Pancreas (tissue), 10 donors: ENCODE measurements at regions not wholly inside any gene's neighbourhood (a gene's known extent, or its start where the extent isn't known, plus 50 kb on each side); places are given as distances from the start of the nearest gene placed in this dataset.

Experiments used
- ATAC-seq, 4 donors: fragments of 200-7000 bp; cut with Tn5 transposase; one replicate each; pipeline versions ENCODE4 v1.8.0 to v1.9.1; 2020; ENCODE audit warnings: mild to moderate bottlenecking in 4 of 4, moderate library complexity in 4 of 4
- DNase-seq, 6 donors: peaks; one replicate each; pipeline ENCODE4 v3.0.0-alpha.2; 2020
- FAIRE-seq: peaks from 2 replicates; lab custom pipeline; 2012; peaks lifted over from hg19 to GRCh38; lab: Jason Lieb, UNC
- H3K27ac ChIP-seq, 4 donors: fragments of 200-600 bp; sonication (generic); 1 replicate in 3 of 4; 2 replicates in 1 of 4; pipeline versions ENCODE4 v1.5.0 to v1.8.0; 2020
- H3K27me3 ChIP-seq, 4 donors: fragments of 200-600 bp; one replicate each; pipeline ENCODE4 v1.8.0; 2021
- H3K36me3 ChIP-seq, 3 donors: fragments of 200-600 bp; sonication (generic) in 1 of 3; one replicate each; pipeline versions ENCODE4 v1.5.0 to v1.8.0; 2020 to 2021
- H3K4me1 ChIP-seq, 3 donors: fragments of 200-600 bp; one replicate each; pipeline ENCODE4 v1.8.0; 2021
- H3K4me3 ChIP-seq, 4 donors: fragments of 200-600 bp; sonication (generic) in 2 of 4; one replicate each; pipeline versions ENCODE4 v1.5.0 to v1.8.0; 2020 to 2021
- H3K9me3 ChIP-seq, 4 donors: fragments of 200-600 bp; one replicate each; pipeline ENCODE4 v1.8.0; 2021
- CTCF ChIP-seq, 4 donors: fragments of 200-600 bp; sonication (generic) in 3 of 4; IDR thresholded peaks; one replicate each; pipeline versions ENCODE4 v1.5.0 to v1.8.0; 2021; ENCODE audit warnings: antibody characterized with exemption in 4 of 4
- WGBS, 2 donors: extraction: QIAGEN DNeasy Blood & Tissue Kit; methylation state at CpG; one replicate each; pipeline ENCODE4 v1.1.7; 2013; 5-methylcytosine and 5-hydroxymethylcytosine counted together
- intact Hi-C, 3 donors: fragments of 100-400 bp; cut with DNase I; formaldehyde crosslinking; loops; one replicate each; pipeline versions ENCODE4 v1.11.1 to v1.14.2; 2022
- donor health status: healthy with polysubstance abuse.
- donor health status: DM: no; HTN: no; CAD: no; lungs with moderate emphysema.
- donor health status: DM: no; HTN: no; CAD: no.
- donor health status: control.
- donor health status: control.
- donor health status: Bipolar disorder and iron deficiency.
- donor health status: DM: yes; HTN: yes; CAD: no.
- donor health status: DM: no; HTN: no; CAD: no.
- donor health status: DM: no; HTN: no; CAD: no.
- donor health status: DM: yes; HTN: yes; CAD: no.

DNA sequence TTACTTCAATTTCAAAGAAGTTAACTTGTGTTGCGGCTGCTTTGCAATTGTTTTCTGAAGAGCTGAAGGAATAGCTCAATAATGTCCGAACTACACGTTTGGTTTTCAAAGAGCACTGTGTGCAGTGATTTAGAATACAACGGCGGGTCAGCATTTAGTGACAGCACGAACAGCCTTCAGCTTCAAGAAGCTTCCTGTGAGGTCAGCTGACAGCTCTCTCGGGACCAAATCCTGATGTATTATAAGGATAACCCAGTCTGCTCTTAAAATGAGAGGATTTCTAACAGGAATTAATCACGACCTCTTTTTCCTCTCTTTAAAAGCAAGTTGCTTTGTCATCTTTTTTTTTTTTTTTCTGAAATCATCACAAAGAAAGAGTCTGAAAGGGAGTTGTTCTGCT lies 97.9 kb upstream of the UNC13C start:
- TF ChIP-seq CTCF (IDR thresholded peaks at IDR 0.05) = no peak
- ATAC-seq (no peak), FAIRE-seq (no peak), DNase-seq (no peak)
- Histone ChIP-seq H3K27me3 (no peaks in the 10 kb centered on the region), H3K4me1 (no peaks in the 10 kb centered on the region), H3K4me3 (no peak overlapping the region), H3K36me3 (no peaks in the 10 kb centered on the region), H3K27ac (no peak overlapping the region), H3K9me3 (no peaks in the 10 kb centered on the region)
- intact Hi-C loops = no loop called here
- WGBS, 2 donors = 41 to 54% methylated on average over 8 of the region's 8 CpGs

DNA sequence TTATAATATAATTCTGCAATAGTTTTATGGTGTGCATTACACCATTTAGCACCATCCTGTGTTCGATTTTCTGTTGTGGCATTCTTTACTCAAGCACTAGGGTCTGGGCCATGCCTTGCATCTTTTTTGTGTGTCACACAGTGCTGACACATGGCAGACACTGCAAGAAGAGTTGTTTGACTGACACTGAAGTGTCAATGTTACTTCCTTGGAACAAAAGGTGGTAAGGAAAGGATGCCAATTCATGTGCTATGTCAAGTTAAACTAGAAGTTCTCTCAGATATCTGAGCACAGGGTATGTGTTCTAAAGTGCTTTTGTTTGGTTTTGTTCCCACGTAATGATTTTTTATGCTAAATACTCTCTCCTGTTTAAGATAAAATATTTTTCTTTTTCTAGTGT lies 102.5 kb upstream of the UNC13C start:
- no peak overlapping the region for H3K4me3 ChIP-seq
- TF ChIP-seq CTCF (IDR thresholded peaks at IDR 0.05) = no peak
- no peak overlapping the region for H3K27ac ChIP-seq
- H3K9me3 ChIP-seq = no peaks in the 10 kb centered on the region
- H3K4me1 ChIP-seq = no peaks in the 10 kb centered on the region
- WGBS, 2 donors = 43 to 49% methylated on average over 2 of the region's 2 CpGs
- intact Hi-C loops = no loop called here
- H3K27me3 ChIP-seq = no peaks in the 10 kb centered on the region
- no peak for FAIRE-seq
- no peaks in the 10 kb centered on the region for H3K36me3 ChIP-seq
- no peak for ATAC-seq
- no peak for DNase-seq

DNA sequence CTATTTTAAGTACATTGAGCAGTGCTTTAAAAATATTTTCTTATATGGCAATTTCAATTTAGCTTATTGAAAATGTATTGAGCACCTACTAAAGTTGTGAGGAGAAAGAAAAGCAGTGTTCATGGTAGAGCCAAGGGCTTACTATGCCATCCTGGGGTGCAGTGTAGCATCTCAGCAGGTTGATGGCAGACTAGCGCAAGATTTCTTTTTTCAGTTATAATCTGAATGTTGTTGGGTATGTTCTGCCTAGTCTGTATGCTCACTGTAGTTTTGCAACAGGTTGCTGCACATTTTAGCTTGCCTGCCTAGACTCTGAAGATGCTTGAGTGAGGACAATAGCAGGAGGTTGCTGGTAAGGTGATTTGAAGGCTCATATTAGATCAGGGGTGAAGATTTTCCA lies 103.1 kb upstream of the UNC13C start:
- no peaks in the 10 kb centered on the region for H3K9me3 ChIP-seq
- H3K27ac ChIP-seq = no peak overlapping the region
- intact Hi-C loops = no loop called here
- DNase-seq (no peak), FAIRE-seq (no peak), ATAC-seq (no peak)
- no peaks in the 10 kb centered on the region for H3K27me3 ChIP-seq
- no peaks in the 10 kb centered on the region for H3K36me3 ChIP-seq
- no peak for TF ChIP-seq CTCF (IDR thresholded peaks at IDR 0.05)
- 92 to 96% methylated on average over 1 of the region's 1 CpG for whole genome bisulfite sequencing, 2 donors
- no peaks in the 10 kb centered on the region for H3K4me1 ChIP-seq
- H3K4me3 ChIP-seq = no peak overlapping the region

DNA sequence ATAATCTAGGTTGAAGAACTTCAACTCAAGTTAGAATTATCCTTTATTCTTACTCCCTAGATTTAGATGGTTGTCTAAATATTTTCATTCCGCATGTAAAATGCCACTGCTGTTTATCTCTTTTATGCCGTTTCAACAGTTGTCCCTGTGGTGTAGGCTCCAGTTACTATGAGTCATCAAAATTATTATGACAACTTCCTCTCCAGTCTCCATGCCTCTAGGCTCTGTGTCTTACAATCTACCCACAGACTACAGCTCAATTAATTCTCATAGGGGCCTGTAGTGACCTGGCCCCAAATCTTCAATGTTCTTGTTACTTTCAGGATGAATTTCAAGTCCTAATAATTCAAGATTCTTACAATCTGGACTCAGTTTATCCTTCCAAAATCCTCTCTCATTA lies 105.8 kb upstream of the UNC13C start:
- Histone ChIP-seq H3K27ac (no peak overlapping the region), H3K4me1 (no peaks in the 10 kb centered on the region), H3K36me3 (no peaks in the 10 kb centered on the region), H3K27me3 (no peaks in the 10 kb centered on the region), H3K4me3 (no peak overlapping the region), H3K9me3 (no peaks in the 10 kb centered on the region)
- intact Hi-C loops = no loop called here
- DNase-seq (no peak), ATAC-seq (no peak), FAIRE-seq (no peak)
- 51 to 73% methylated on average over 2 of the region's 2 CpGs for WGBS, 2 donors
- no peak for TF ChIP-seq CTCF (IDR thresholded peaks at IDR 0.05)

GRCh38 chr15:53869806-53870073 lies 108.5 kb upstream of the UNC13C start:
- H3K27ac ChIP-seq = no peak overlapping the region
- DNase-seq (no peak), ATAC-seq (no peak), FAIRE-seq (no peak)
- TF ChIP-seq CTCF (IDR thresholded peaks at IDR 0.05) = no peak
- H3K4me1 ChIP-seq = no peaks in the 10 kb centered on the region
- no peak overlapping the region for H3K4me3 ChIP-seq
- WGBS, 2 donors = 0 to 81% methylated on average over 1 of the region's 1 CpG
- intact Hi-C loops = no loop called here
- no peaks in the 10 kb centered on the region for H3K27me3 ChIP-seq
- no peaks in the 10 kb centered on the region for H3K9me3 ChIP-seq
- no peaks in the 10 kb centered on the region for H3K36me3 ChIP-seq
